ENCODE measurements at regions not wholly inside any gene's neighbourhood (a gene's known extent, or its start where the extent isn't known, plus 50 kb on each side); places are given as distances from the start of the nearest gene placed in this dataset.

DNA sequence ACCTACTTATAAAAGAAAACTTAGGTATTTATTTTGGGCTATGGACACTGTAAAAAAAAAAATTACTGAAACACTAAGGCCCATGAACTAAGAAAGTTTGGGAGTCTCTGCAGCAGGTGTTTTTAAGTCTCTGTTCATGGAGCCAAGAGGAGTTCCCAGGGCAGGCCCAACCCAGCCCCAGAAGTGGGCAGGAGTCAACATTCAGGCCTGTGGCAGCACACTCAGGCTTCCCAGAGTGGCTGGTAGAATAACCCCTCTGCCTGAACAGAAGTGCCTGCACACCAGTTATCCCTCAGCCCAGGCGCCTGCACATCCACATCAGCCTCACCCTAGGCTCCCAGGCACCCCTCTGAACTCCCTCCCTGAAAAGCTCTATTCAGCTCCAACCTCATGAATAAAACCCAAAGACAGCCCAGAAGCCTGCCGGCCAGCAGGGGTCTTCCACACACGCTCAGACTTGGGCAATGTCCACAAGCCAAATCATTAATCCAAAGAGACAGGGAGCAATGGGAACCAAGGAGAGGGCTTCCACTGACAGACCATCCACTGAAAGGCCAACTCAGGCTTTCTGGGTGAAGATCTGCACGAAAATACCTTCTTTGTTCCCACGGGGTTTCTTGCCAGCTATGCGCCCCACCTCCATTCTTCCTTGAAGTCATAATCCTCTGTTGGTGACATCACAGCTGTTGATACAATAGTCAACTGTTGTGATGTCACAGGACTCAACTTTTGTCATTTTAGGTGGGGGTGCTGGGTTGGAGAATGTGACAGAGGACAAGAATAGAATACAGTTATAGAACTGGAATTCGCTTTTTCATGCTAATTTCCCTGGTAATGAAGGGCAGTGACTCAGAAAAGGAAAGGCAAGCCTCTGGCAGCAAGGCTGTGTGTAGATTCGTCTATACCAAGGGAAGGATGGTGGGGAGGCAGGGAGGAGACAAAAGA, 83.7 kb downstream of the RPL27A start:
- TF ChIP-seq CTCF (IDR thresholded peaks at IDR 0.05) (no peak), POLR2A (IDR thresholded peaks at IDR 0.05) (no peak)
